Midbrain (tissue), 1 donor: ENCODE measurements at regions not wholly inside any gene's neighbourhood (a gene's known extent, or its start where the extent isn't known, plus 50 kb on each side); places are given as distances from the start of the nearest gene placed in this dataset.

ENCODE experiments used
- DNase-seq: peaks from one replicate; lab custom pipeline; 2025; lab: John Stamatoyannopoulos, UW

- no peak for DNase-seq
Measured at GRCh38 chr9:79213417-79214125, 358.2 kb upstream of the TLE4 start.

DNA sequence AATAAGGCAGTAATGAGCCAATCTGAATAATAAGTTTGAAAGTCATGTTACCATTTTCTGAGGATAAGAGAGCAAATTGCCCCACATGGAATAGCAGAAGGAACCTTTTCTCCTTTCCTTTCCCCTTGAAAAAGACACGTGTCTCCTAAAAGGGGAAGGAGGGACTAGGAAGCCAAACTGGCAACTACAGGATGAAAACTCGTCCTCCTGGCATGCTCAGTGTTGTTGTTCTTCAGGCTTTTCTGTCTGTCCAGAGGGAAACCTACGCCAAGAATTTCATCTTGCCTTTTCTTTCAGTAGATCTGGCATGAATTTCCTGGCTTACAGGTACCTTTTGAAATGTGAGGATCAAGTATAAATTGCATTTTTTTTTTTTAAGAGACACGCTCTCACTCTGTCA lies 355.9 kb upstream of the TLE4 start:
- DNase-seq, result no peak

GRCh38 chr9:79220251-79220650 lies 351.5 kb upstream of the TLE4 start:
- DNase-seq, result no peak

DNA sequence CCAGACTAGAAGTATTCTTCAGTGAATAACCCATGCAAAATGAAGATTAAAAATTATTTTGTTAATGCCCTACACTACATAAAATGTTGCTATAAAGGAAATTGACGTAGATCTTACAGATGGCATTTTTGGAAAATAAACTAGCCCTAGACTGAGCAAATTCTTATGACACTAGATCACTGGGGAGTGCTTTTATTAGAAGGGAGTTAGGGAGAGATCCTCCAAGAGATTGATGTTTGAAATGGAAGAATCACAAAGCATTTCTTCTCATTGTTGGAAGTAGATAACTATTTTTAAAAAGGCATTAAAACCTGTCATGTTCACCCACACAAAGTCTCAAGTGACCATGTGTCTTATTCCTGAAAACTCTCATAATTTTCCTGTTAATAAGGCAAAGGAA lies 351.1 kb upstream of the TLE4 start:
- no peak for DNase-seq

GRCh38 chr9:79221084-79221483 lies 350.7 kb upstream of the TLE4 start:
- no peak for DNase-seq

DNA sequence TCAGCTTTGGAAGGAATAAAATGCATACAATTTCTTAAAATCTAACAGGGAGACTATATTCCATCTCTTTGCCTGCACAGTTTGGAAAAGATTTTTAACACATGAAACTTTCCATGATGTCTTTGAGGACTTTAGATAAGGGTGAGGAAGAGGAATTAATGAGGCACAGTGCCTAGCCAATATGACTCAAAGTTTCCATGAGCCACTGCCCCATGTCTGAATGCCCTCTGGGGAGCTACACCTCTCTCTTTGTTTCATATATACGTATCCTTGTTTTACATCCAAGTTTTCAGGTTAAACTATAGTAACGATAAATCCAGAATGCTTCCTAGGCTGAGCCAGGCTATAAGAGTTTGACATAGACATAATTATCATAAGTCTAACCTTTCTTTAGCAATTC lies 349.3 kb upstream of the TLE4 start:
- no peak for DNase-seq

GRCh38 chr9:79224672-79225433 lies 346.9 kb upstream of the TLE4 start:
- no peak for DNase-seq

DNA sequence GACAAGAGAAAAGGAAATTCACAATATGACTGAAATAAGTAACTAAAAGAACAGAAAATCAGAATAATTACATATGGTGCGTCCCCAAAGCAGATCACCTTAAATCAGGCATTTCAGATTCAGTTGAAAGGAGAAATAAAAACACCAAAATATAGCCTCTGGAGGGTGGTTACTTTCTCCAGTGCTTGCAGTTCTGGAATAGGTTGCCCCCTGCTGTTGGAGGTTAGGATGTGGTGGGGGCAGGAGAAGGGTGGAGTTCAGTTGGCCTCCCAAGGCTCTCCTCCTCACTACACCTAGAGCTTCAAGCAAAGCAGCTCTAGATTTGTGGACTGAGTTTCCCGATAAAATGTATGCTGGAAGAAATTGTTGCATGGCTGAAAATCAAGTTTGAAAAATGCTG lies 338.2 kb upstream of the TLE4 start:
- no peak for DNase-seq

DNA sequence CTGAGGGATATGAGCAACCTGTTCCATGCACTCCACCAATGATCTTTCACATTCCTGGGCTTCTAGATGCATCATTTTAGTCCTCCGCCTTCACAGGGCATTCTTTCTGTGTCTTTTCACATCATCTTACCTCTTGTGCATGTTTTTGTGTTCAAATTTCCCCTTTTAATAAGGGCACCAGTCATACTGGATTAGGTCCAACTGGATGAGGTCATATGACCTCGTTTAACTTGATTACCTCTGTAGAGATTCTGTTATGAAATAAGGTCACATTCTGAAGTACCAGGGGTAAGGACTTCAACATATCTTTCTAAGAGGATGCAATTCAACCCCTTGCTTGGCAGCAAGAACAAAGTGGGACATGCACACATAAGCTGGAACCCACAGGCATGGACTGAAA lies 335.3 kb upstream of the TLE4 start:
- no peak for DNase-seq

GRCh38 chr9:79237861-79238260 lies 333.9 kb upstream of the TLE4 start:
- no peak for DNase-seq

GRCh38 chr9:79240774-79241173 lies 331.0 kb upstream of the TLE4 start:
- no peak for DNase-seq

DNA sequence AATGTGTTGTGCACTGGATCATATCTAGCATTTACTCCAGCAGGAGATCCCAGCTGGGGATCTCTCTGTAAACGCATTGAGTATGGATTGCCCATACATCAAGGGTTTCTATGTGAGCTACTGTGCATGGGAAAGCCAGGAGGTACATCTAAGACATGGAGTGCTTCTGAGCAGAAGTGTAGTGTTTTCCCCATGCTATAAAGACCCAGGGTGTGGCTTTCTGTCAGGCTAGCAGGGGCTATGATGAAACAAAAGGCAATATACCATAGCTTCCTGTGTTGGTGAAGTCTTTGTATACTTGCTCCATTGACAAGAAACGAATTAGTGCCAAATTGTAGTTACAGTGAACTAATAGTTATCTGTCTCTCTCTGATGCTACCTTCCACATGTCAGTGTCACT lies 329.3 kb upstream of the TLE4 start:
- DNase-seq, result no peak

GRCh38 chr9:79246170-79246569 lies 325.6 kb upstream of the TLE4 start:
- no peak for DNase-seq

DNA sequence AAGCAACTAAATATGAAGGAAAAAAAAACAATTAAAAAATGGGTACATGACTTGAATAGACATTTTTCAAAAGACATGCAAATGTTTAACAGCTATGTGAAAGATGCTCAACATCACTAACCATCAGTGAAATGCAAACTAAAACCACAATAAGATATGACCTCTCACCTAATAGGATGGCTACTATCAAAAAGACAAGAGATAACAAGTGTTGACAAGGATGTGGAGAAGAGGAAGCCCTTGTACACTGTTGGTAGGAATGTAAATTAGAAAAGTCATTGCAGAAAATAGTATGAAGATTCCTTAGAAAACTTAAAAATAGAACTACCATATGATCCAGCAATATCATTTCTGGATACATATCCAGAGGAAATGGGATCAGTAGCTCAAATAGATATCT lies 324.7 kb upstream of the TLE4 start:
- DNase-seq, result no peak

DNA sequence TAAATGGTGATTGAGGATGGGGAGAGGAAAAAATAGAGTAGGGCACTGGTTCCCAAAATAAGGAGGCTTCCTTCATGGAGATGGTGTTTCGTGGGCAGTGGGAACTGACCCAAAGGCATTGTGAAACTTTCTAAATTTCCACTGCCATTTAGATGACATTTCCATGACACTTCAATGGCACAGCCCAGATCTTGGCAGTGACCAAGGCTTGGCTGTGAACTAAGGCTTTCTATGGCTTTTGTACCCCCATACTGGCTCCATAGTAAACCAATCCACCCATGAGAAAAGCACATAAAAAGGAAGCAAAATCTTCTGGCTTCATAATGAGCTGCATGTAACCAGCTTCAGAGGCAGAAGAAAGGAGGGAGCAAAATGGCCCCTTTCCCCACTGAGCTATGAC lies 321.0 kb upstream of the TLE4 start:
- no peak for DNase-seq

DNA sequence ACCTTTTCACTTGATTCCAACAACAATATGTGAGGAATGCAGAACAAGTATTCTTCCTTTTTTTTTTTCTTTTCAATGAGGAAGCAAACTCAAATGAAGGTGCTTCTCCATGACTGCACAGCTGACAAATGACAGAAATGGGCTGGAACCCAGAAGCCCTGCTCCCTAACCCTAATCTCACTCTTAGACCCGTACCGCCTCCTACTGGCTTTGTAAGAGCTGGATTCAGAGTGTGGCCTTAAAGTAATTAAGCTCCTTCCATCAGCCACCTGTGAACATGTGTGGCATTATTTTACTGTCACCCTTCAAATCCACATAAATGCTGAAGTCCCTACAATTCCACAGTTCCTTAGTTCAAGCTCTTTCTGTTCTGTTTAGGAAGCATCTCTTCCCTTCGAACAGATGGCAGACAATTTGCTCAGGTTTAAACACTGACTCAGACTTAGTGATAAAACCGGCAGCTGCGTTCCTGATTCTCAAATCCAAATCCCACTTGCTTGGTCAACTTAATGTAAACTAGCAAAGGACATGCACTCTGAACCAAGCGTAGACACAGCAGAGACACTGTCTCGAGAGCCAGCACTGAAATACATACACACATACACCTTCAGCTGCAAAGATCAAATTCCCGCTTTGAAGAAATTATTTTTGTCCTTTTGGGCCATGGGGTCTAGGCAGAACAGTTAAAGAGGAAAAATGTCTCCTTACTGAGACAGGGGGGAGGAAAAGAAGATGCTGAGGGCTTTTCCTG lies 316.7 kb upstream of the TLE4 start:
- DNase-seq, result no peak

DNA sequence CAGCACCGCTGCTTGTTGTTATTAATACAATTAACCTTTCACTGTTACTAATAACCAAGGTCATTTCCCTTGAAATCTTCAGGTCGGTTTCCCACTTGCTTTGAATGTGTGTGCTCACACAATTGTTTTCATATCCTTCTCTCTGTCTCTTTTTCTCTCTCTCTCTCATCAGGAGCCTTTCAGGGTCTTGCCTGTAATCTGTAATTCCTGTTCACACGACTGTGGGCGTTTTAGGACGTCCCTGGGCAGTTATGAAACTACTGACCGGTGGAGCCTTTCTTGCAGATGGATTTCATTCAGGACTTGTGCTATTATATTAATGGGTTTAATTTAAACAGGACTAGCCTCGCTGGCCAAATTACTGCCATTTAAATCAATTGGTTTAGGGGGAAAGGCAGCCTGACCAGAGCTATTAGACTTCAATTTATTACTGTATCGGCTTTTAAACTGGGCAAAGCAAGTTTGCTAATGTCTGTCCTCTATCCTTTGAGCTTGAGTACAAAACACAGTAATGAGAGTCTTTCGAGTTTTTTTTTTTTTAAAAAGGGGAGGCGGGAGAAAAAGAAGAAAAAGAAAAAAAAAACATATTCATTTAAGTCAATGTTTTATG lies 316.0 kb upstream of the TLE4 start:
- no peak for DNase-seq

GRCh38 chr9:79256691-79257213 lies 315.0 kb upstream of the TLE4 start:
- DNase-seq, result peak; percentile 12

- DNase-seq, result no peak
Measured at GRCh38 chr9:79257228-79257781, 314.5 kb upstream of the TLE4 start.

DNA sequence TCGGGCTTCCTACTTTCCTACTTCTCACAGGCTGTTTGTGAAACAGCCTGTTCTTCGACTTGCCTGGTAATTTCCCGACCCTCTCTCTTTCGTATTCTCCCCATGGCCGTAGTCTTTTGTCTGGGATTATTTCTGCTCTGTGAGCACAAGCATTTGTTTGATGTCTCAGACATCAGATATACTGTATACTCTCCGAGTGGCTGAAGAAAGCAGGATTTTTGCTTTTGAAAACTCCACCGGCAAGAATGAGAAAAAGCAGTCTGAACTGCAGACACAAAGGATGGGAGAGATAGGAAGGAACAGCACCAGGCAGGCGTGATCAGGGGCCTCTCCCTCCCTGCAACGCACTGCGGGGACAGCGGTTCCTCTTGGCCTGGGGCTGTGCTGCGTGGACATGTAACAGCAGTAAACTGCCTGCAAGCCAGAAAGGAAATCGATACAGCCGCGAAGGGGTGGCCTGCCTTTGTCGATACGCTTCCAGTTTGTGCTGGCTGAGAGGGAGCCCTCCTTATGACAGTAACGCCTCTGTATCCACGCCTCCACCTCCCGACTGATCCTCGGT lies 313.9 kb upstream of the TLE4 start:
- DNase-seq, result peak; percentile 8

- DNase-seq, result no peak
Measured at GRCh38 chr9:79259858-79260257, 311.9 kb upstream of the TLE4 start.

DNA sequence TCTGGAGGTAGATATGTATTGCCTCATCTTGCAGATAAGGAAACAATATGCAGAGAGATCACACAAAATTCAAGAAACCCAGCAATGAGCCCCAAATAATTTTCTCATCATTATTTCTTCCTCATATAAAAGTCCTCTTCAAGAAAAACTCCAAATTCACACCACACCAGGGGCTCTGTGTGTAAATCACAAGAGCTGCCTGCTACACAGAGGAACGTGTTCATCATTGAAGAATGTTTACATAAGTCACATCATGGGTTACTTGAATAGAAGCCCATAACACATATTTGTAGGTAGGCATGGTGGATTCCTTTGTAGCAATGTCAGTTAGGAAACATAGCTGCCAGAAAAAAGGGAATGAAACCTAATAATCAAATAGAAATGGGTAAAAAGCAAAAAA lies 308.1 kb upstream of the TLE4 start:
- no peak for DNase-seq
